LNCaP clone FGC (cell line): ENCODE measurements at regions not wholly inside any gene's neighbourhood (a gene's known extent, or its start where the extent isn't known, plus 50 kb on each side); places are given as distances from the start of the nearest gene placed in this dataset.
"Not testable (repeated sequence)": the region's sequence is repeated elsewhere in the genome, so short reads cannot be mapped to it uniquely, and the experiment has no call there.

Source experiments
- DNase-seq: peaks from one replicate; pipeline ENCODE4 v3.0.0-alpha.2; 2011; ENCODE audit warnings: low read depth
- H3K4me3 ChIP-seq: 2 replicates; pipeline ENCODE4 v1.5.1; 2011; ENCODE audit warnings: mild to moderate bottlenecking, low read depth, low read length, control low read depth
- TF ChIP-seq, protein P1 (sequence below): IDR thresholded peaks from 2 replicates; pipeline ENCODE4 v1.5.1; 2012; ENCODE audit warnings: mild to moderate bottlenecking; ENCODE audit not compliant: control insufficient read depth, insufficient read depth; ENCODE audit errors: extremely low read depth

DNA sequence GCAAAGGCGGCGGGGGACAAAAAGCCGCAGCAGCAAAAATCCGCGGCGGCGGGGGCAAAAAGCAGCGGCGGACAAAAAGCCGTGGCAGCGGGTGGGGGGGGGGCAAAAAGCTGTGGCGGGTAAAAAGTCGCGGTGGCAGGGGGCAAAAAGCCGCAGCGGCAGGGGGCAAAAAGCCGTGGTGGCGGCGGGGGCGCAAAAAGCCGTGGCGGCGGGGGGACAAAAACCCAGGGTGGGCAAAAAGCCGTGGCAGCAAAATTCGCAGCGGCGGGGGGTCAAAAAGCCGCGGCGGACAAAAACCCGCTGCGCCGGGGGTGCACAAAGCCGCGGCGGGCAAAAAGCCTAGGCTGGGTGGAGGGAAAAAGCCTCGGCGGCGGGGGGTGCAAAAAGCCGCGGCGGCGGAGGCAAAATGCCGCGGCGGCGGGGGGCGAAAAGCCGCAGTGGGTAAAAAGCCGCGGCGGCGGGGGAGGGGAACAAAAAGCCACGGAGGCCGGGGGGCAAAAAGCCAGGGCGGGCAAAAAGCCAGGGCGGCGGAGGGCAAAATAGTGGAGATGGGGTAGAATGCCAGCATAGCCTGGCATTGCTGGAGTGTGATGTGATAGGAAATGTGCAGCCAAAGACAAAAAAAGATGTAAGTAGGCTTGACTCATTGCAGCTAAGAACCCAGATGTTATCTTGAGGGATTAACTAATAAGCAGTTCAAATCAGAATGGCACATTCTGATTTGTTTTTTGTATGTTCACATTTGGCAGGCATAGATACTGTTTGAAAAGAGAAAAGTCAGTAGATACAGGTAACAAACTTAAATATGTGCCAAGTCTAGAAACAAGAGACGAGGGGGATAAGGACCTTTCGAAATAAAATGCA, 1076.3 kb downstream of the RPIA start:
- DNase-seq = no peak
- H3K4me3 ChIP-seq = no peak overlapping the region
- TF ChIP-seq, protein P1, sequence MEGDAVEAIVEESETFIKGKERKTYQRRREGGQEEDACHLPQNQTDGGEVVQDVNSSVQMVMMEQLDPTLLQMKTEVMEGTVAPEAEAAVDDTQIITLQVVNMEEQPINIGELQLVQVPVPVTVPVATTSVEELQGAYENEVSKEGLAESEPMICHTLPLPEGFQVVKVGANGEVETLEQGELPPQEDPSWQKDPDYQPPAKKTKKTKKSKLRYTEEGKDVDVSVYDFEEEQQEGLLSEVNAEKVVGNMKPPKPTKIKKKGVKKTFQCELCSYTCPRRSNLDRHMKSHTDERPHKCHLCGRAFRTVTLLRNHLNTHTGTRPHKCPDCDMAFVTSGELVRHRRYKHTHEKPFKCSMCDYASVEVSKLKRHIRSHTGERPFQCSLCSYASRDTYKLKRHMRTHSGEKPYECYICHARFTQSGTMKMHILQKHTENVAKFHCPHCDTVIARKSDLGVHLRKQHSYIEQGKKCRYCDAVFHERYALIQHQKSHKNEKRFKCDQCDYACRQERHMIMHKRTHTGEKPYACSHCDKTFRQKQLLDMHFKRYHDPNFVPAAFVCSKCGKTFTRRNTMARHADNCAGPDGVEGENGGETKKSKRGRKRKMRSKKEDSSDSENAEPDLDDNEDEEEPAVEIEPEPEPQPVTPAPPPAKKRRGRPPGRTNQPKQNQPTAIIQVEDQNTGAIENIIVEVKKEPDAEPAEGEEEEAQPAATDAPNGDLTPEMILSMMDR = no peak

DNA sequence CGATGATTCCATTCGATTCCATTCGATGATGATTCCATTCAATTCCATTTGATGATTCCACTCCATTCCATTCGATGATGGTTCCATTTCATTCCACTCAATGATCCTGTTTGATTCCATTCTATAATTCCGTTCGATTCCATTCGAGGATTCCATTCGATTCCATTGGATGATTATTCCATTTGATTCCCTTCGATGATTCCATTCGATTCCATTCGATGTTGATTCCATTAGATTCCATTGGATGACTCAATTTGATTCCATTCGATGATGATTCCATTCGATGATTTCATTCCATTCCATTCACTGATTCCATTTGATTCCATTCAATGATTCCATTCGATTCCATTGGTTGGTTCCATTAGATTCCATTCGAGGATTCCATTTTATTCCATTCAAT, 1084.4 kb downstream of the RPIA start:
- DNase-seq = no peak
- H3K4me3 ChIP-seq = no peak overlapping the region
- TF ChIP-seq, protein P1 = no peak

DNA sequence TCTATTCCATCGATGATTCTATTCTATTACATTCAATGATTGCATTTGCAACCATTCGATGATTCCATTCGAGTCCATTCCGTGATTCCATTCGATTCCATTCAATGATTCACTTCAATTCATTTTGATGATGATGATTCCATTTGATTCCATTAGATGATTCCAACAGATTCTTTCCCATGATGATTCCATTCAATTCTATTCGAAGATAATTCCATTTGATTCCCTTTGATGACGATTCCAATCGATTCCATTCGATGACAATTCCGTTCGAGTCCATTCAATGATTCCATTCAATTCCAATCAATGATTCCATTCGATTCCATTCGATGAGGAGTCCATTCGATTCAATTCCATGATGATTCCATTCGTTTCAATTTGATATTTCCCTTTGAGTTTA, 1088.8 kb downstream of the RPIA start:
- DNase-seq = no peak
- no peak overlapping the region for H3K4me3 ChIP-seq
- TF ChIP-seq, protein P1 = no peak

DNA sequence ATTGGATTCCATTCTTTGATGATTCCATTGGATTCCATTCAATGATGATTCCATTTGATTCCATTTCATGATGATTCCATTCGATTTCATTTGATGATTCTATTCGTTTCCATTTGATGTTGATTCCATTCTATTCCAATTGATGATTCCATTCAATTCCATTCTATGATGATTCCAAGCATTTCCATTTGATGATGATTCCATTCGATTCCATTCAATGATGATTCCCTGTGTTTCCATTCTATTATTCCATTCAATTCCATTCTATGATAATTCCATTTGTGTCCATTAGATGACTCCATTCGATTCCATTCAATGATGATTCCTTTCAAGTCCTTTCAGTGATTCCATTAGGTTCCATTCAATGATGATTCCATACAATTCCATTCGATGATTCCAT, 1090.5 kb downstream of the RPIA start:
- DNase-seq = no peak
- TF ChIP-seq, protein P1 = no peak
- no peak overlapping the region for H3K4me3 ChIP-seq

DNA sequence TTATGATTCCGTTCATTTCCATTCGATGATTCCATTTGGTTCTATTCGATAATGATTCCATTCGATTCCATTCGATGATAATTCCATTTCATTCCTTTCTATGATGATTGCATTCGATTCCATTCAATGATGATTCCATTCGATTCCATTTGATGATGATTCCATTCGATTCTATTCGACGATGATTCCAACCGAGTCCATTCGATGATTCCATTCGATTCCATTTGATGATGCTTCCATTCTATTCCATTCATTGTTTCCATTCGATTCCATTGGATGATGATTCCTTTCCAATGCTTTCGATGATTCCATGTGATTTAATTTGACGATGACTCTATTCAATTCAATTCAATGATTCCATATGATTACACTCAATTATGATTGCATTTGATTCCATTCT, 1093.5 kb downstream of the RPIA start:
- no peak for DNase-seq
- no peak overlapping the region for H3K4me3 ChIP-seq
- TF ChIP-seq, protein P1 = no peak

DNA sequence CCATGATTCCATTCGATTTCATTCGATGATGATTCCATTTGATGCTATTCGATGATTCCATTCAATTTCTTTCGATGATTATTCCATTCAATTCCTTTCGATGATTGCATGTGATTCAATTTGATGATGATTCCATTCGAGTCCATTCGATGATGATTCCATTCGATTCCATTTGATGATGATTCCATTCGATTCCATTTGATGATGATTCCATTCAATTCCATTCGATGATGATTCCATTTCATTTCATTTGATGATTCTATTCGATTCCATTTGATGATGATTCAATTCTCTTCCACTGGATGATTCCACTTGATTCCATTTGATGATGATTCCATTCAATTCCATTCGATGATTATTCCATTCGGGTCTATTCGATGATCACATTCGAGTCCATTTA, 1094.1 kb downstream of the RPIA start:
- H3K4me3 ChIP-seq, DNase-seq: not testable (repeated sequence)

DNA sequence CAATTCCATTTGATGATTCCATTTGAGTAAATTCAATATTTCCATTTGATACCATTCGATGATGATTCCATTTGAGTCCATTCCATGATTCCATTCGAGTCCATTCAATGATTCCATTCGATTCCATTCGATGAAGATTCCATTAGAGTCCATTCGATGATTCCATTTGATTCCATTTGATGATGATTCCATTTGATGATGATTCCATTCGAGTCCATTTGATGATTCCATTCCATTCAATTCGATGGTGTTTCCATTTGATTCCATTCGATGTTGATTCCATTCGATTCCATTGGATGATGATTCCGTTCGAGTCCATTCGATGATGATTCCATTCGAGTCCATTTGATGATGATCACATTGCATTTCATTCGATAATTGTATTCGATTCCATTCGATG, 1095.2 kb downstream of the RPIA start:
- not testable (repeated sequence) for DNase-seq

DNA sequence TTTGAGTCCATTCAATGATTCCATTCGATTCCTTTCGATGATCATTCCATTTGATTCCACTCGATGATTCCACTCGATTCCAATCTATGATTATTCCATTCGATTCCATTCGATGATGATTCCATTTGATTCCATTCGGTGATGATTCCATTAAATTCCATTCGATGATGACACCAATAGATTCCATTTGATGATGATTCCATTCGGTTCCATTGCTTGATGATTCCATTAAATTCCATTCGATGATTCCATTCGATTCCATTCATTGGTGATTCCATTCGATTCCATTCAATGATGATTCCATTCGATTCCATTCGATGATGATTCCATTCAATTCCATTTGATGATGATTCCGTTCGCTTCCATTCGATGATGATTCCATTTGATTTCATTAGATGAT, 1104.1 kb downstream of the RPIA start:
- H3K4me3 ChIP-seq, DNase-seq: not testable (repeated sequence)

More for the DNA sequence above, 1095.2 kb downstream of the RPIA start:
- H3K4me3 ChIP-seq = not testable (repeated sequence)
